Immature natural killer cell (primary cell): ENCODE measurements at regions not wholly inside any gene's neighbourhood (a gene's known extent, or its start where the extent isn't known, plus 50 kb on each side); places are given as distances from the start of the nearest gene placed in this dataset.

Experiments used
- DNase-seq, 3 donors: peaks; one replicate each; pipeline ENCODE4 v3.0.0; 2022; ENCODE audit warnings: mixed read lengths in 1 of 3
- H3K27ac Mint-ChIP-seq, 6 donors: one replicate each; pipeline ENCODE4 v1.8.0; 2020; ENCODE audit warnings: mixed read lengths in 6 of 6, mild to moderate bottlenecking in 5 of 6, inconsistent platforms in 4 of 6, moderate library complexity in 3 of 6
- H3K27me3 Mint-ChIP-seq, 3 donors: one replicate each; pipeline ENCODE4 v1.8.0; 2020 to 2021; ENCODE audit warnings: low read depth in 3 of 3, mild to moderate bottlenecking in 3 of 3, mixed read lengths in 3 of 3, moderate library complexity in 3 of 3, inconsistent platforms in 1 of 3
- H3K36me3 Mint-ChIP-seq, 3 donors: one replicate each; pipeline ENCODE4 v1.8.0; 2020; ENCODE audit warnings: mixed read lengths in 3 of 3, inconsistent platforms in 2 of 3, mild to moderate bottlenecking in 2 of 3
- H3K4me1 Mint-ChIP-seq, 2 donors: one replicate each; pipeline ENCODE4 v1.8.0; 2020; ENCODE audit warnings: inconsistent platforms in 2 of 2, mild to moderate bottlenecking in 2 of 2, mixed read lengths in 2 of 2, moderate library complexity in 1 of 2
- H3K4me3 Mint-ChIP-seq, 5 donors: one replicate each; pipeline ENCODE4 v1.8.0; 2020; ENCODE audit warnings: mild to moderate bottlenecking in 5 of 5, mixed read lengths in 5 of 5, inconsistent platforms in 3 of 5, moderate library complexity in 3 of 5
- H3K9me3 Mint-ChIP-seq, 6 donors: one replicate each; pipeline ENCODE4 v1.8.0; 2020; ENCODE audit warnings: mild to moderate bottlenecking in 6 of 6, mixed read lengths in 6 of 6, inconsistent platforms in 4 of 6, moderate library complexity in 3 of 6

DNA sequence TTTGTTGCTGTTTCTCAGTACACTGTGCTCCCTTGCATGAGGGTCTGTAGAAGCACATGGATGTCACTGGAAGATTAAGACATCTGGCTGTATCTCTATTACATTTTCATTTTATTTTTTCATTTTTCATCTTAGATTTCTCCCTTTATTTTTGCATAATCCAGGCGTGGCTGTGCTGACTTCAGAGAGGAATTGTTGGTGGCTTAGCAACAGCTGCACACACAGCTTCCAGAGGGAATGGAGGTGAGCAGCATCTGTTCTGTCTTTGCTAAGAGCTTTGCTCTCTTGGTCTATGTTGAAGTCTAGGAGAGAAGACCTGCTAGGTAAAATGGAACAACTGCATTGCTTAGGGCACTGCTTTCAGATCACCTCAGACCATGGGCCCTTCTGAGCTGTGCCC lies 254.4 kb upstream of the SP4 start:
- no peaks in the 10 kb centered on the region for H3K9me3 Mint-ChIP-seq
- no peaks in the 10 kb centered on the region for H3K4me1 Mint-ChIP-seq
- peaks cover 2 to 11% (median 4%) of the 10 kb centered on the region in 3 donors for H3K27me3 Mint-ChIP-seq
- no peaks in the 10 kb centered on the region for H3K36me3 Mint-ChIP-seq
- H3K27ac Mint-ChIP-seq: no peak overlapping the region
- H3K4me3 Mint-ChIP-seq: no peak overlapping the region
- DNase-seq: no peak

DNA sequence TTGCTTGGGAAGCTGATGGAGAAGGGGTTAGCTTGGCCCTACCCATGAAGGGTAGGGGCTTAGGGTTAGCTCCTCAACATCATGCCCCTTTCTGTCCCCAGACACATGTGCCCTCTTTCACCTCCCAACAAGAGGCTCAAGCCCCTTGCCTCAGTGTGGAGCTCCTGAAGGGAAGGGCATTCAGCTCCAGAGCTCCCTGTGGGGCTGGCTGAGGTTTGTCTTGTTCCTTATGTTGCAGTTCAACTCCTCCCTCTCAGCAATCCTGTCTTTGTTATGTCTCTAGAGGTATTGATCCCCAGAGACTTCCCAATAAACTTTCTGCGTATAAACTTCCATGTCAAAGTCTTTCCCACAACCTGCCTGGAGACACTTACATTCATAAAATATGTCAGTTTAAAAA lies 252.2 kb upstream of the SP4 start:
- peaks cover 0 to 6% (median 0%) of the 10 kb centered on the region in 3 donors for H3K27me3 Mint-ChIP-seq
- H3K4me3 Mint-ChIP-seq: no peak overlapping the region
- H3K36me3 Mint-ChIP-seq: no peaks in the 10 kb centered on the region
- H3K4me1 Mint-ChIP-seq: no peaks in the 10 kb centered on the region
- DNase-seq: no peak
- no peak overlapping the region for H3K27ac Mint-ChIP-seq
- H3K9me3 Mint-ChIP-seq: no peaks in the 10 kb centered on the region

DNA sequence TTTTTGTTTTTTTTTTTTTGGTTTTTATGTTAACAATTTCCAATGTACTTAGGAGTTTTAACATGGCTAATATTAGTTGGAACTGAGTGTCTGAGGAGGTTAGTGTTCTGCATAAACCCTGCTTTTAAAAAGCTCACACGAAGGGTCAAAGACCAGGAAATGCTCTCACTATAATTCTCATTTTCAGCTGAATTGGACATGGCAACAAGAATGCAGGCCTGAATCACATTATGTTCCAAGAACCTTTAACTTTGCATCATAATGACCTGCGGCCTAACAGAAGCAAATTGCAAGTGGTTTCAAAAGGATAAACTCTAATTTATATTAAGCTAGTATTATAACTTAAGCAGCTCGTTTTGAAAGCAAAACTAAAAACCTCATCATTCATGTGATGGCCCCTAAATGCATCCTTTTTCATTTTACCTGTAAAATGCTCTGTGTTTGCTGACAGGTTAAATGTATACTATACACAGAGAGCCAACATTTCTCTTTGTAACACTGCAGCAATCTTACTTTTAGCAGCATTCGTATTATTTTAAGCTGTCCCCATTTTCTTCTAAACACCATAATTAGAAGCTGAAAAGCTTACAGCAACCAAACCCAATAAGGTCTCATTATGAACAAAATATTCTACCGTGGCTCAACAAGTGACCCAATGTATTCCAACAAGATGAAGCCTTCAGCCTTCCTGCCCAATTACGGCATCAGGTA lies 242.8 kb upstream of the SP4 start:
- no peak for DNase-seq
- Mint-ChIP-seq H3K27me3 (peaks cover 0 to 3% (median 3%) of the 10 kb centered on the region in 3 donors), H3K4me1 (no peaks in the 10 kb centered on the region), H3K27ac (no peak overlapping the region), H3K4me3 (no peak overlapping the region), H3K9me3 (peaks cover 0 to 5% (median 0%) of the 10 kb centered on the region in 6 donors), H3K36me3 (no peaks in the 10 kb centered on the region)

DNA sequence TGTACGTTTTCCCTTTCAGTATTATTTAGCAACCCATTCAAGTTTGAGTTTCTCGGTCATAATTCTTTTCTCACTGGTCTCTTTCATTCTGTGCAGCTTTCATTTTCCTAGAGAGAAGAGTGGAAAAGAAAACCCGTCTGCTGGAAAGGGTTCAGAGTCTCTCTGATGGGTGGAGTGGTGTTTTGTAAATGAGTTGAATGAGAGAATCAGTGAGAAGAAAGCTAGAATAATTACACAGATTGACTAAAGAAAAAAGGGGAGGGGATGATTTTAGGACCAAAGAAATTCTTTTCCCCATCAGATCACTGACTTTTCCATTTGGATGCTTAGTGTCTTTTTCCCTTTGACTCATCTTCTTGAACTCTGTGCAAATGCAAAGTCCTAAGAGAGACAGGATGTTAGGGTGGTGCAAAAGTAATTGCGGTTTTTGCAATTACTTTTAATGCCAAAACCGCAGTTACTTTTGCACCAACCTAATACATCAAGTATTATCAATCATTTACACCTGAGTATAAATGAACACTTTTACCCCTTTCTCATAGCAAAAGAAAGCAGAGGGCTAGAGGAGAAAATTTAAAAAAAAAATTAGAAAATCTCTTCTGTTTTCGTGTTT lies 242.1 kb upstream of the SP4 start:
- Mint-ChIP-seq H3K4me3 (no peak overlapping the region), H3K27me3 (peaks cover 0 to 3% (median 3%) of the 10 kb centered on the region in 3 donors), H3K4me1 (no peaks in the 10 kb centered on the region), H3K36me3 (no peaks in the 10 kb centered on the region), H3K9me3 (peaks cover 0 to 5% (median 0%) of the 10 kb centered on the region in 6 donors), H3K27ac (no peak overlapping the region)
- no peak for DNase-seq

DNA sequence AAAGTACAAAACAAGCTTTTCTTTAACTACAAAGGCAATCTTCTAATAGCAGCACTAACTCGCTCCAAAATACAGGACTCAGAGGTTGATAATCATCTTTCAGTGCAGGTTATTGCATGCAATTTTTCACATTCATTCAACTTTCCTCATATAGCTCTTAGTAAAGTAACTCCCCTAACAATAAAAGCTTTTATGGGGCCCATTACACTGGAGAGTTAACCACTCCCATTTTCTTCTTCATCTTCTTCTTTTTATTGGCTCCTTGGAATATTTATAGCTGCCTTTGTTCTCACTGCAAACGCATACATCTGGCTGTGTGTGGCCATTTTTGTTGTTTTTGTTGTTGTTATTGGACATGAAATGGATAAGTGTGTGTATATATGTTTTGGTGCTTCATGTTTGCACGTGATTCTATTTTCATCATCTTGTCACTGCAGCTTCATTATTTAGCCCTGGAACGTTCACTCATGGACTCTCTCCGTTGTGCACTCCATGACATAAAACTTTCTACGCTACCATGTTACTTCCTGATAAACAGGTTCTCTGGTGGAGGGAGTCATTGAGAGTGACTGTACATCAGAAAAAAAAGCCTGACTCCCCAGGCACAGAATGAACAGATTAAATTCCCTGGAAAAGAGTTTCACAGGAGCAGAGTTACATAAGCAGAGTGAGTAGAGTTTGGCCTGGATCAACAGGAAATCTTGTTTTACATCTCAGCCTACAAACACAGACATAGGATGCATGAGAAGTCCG lies 236.4 kb upstream of the SP4 start:
- Mint-ChIP-seq H3K9me3 (no peaks in the 10 kb centered on the region), H3K36me3 (no peaks in the 10 kb centered on the region), H3K27ac (no peak overlapping the region), H3K27me3 (peaks cover 0 to 3% (median 3%) of the 10 kb centered on the region in 3 donors), H3K4me3 (no peak overlapping the region), H3K4me1 (peaks cover 0 to 5% of the 10 kb centered on the region in 2 donors)
- no peak for DNase-seq

- Mint-ChIP-seq H3K27me3 (peaks cover 2 to 4% (median 3%) of the 10 kb centered on the region in 3 donors), H3K27ac (no peak overlapping the region), H3K4me1 (peaks cover 0 to 5% of the 10 kb centered on the region in 2 donors), H3K36me3 (no peaks in the 10 kb centered on the region), H3K4me3 (no peak overlapping the region), H3K9me3 (no peaks in the 10 kb centered on the region)
- DNase-seq: no peak
Measured at GRCh38 chr7:21192657-21193056, 235.2 kb upstream of the SP4 start.

DNA sequence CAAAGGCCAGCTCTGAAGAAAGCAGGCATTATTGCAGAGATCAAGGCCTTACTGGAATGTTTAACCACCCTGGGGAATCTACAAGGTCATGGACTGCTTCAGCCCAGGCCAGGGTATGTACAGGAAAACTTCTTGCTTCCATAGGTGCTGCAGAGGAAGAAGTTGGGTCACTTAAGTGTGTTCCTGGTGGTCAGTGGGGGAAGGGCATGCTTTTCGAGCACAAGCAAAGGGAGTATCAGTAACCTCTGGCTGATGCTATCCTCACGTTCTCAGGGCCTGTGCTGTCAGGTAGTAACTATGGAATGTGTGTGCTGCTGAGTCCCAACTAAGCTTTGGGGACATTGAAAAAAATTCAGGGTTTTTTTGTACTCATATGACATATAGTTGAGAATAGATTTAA lies 234.0 kb upstream of the SP4 start:
- Mint-ChIP-seq H3K36me3 (no peaks in the 10 kb centered on the region), H3K9me3 (no peaks in the 10 kb centered on the region)

GRCh38 chr7:21194936-21195335 lies 232.9 kb upstream of the SP4 start:
- H3K27me3 Mint-ChIP-seq: peaks cover 2 to 4% (median 3%) of the 10 kb centered on the region in 3 donors
- no peak overlapping the region for H3K4me3 Mint-ChIP-seq
- H3K27ac Mint-ChIP-seq: no peak overlapping the region
- peaks cover 0 to 5% of the 10 kb centered on the region in 2 donors for H3K4me1 Mint-ChIP-seq
- no peaks in the 10 kb centered on the region for H3K36me3 Mint-ChIP-seq
- no peaks in the 10 kb centered on the region for H3K9me3 Mint-ChIP-seq
- DNase-seq: no peak

More for the DNA sequence above, 234.0 kb upstream of the SP4 start:
- peaks cover 0 to 5% of the 10 kb centered on the region in 2 donors for H3K4me1 Mint-ChIP-seq
- H3K27ac Mint-ChIP-seq: no peak overlapping the region
- H3K27me3 Mint-ChIP-seq: peaks cover 2 to 4% (median 3%) of the 10 kb centered on the region in 3 donors
- no peak overlapping the region for H3K4me3 Mint-ChIP-seq
- DNase-seq: no peak

DNA sequence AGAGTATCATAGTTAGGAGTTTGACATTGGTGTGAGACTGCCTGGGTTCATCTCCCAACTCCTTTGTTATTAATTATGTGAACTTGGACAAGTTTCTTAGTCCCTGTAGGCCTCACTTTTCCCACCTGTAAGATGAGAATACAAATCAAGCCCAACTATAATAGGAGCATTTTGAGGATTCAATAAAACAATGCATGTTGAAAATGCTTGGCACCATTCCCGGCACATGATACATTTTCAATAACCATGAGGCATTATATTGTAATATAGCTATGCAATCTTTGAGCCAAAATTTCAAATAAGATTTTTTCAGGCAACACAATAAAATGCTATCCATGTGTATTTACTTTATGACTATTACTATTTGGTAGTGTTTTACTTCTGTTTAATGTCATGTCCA lies 229.0 kb upstream of the SP4 start:
- H3K9me3 Mint-ChIP-seq: no peaks in the 10 kb centered on the region
- no peak for DNase-seq
- H3K4me1 Mint-ChIP-seq: peaks cover 0 to 5% of the 10 kb centered on the region in 2 donors
- no peak overlapping the region for H3K27ac Mint-ChIP-seq
- no peaks in the 10 kb centered on the region for H3K36me3 Mint-ChIP-seq
- peaks cover 2 to 9% (median 3%) of the 10 kb centered on the region in 3 donors for H3K27me3 Mint-ChIP-seq
- H3K4me3 Mint-ChIP-seq: no peak overlapping the region

- H3K36me3 Mint-ChIP-seq: no peaks in the 10 kb centered on the region
- peaks cover 2 to 9% (median 4%) of the 10 kb centered on the region in 3 donors for H3K27me3 Mint-ChIP-seq
- H3K4me3 Mint-ChIP-seq: no peak overlapping the region
- H3K9me3 Mint-ChIP-seq: no peaks in the 10 kb centered on the region
- no peak for DNase-seq
- H3K4me1 Mint-ChIP-seq: peaks cover 0 to 5% of the 10 kb centered on the region in 2 donors
- H3K27ac Mint-ChIP-seq: no peak overlapping the region
Measured at GRCh38 chr7:21200503-21200902, 227.4 kb upstream of the SP4 start.

GRCh38 chr7:21214657-21215056 lies 213.2 kb upstream of the SP4 start:
- Mint-ChIP-seq H3K4me3 (no peak overlapping the region), H3K9me3 (no peaks in the 10 kb centered on the region), H3K27ac (no peak overlapping the region), H3K36me3 (no peaks in the 10 kb centered on the region), H3K27me3 (peaks cover 4 to 6% (median 6%) of the 10 kb centered on the region in 3 donors), H3K4me1 (no peaks in the 10 kb centered on the region)
- DNase-seq: no peak

- Mint-ChIP-seq H3K4me3 (no peak overlapping the region), H3K9me3 (no peaks in the 10 kb centered on the region), H3K27me3 (peaks cover 4 to 6% (median 5%) of the 10 kb centered on the region in 3 donors), H3K27ac (no peak overlapping the region), H3K36me3 (no peaks in the 10 kb centered on the region), H3K4me1 (no peaks in the 10 kb centered on the region)
- DNase-seq: no peak
Measured at GRCh38 chr7:21215307-21215706, 212.6 kb upstream of the SP4 start.

DNA sequence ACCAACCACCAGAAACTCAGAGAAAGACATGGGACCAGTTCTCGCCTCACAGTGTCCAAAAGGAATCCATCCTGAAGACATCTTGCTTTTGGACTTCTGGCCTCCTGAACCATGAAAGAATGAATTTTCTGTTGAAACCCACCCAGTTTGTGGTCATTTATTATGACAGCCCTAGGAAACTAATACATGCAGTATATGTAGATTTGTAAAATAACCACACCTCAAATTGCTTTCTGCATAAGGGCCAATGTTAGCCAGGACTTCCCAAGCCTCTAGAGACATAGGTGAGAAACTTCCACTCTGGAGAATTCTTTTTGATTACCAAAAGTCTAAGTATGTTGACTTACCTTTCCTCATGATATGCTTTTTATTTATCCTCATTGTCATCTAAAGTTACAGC lies 210.5 kb upstream of the SP4 start:
- H3K4me1 Mint-ChIP-seq: no peaks in the 10 kb centered on the region
- H3K36me3 Mint-ChIP-seq: no peaks in the 10 kb centered on the region

DNA sequence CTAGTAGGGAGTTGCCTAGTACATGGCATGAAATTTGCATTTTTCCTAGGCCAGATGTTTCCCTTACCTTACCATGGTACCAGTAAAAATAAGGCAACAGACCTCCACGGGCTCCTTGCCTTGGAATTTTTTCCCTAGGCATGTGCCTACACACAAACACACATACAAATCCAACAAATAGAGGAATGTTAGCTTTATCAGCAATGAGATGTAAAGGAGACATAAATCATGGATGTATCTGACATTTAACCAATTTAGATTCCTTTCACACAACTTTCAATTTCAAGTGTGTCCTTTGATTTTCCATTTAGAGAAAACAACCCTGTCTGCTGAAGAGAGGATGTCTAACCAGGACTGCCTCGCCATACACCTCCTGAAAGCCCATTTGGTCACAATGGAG lies 209.7 kb upstream of the SP4 start:
- Mint-ChIP-seq H3K4me3 (no peak overlapping the region), H3K4me1 (no peaks in the 10 kb centered on the region), H3K27me3 (peaks cover 2 to 6% (median 4%) of the 10 kb centered on the region in 3 donors), H3K36me3 (no peaks in the 10 kb centered on the region), H3K27ac (no peak overlapping the region), H3K9me3 (no peaks in the 10 kb centered on the region)
- DNase-seq: no peak

More for the DNA sequence above, 210.5 kb upstream of the SP4 start:
- Mint-ChIP-seq H3K27me3 (peaks cover 2 to 8% (median 6%) of the 10 kb centered on the region in 3 donors), H3K9me3 (no peaks in the 10 kb centered on the region), H3K27ac (no peak overlapping the region), H3K4me3 (no peak overlapping the region)
- no peak for DNase-seq
